SJSA1 (cell line): ENCODE measurements at regions not wholly inside any gene's neighbourhood (a gene's known extent, or its start where the extent isn't known, plus 50 kb on each side); places are given as distances from the start of the nearest gene placed in this dataset.

Experiments
- DNase-seq, 2 experiments: peaks; one replicate each; pipeline ENCODE4 v3.0.0-alpha.2; 2015 to 2020; ENCODE audit warnings: low spot score in 2 of 2, low read depth in 1 of 2
- H3K27ac ChIP-seq: fragments of 250-450 bp; sonication (Bioruptor Pico); 2 replicates; pipeline ENCODE4 v1.5.1; 2020; ENCODE audit warnings: mild to moderate bottlenecking, moderate library complexity
- H3K27me3 ChIP-seq: fragments of 250-450 bp; sonication (Bioruptor Pico); replicated peaks from 2 replicates; pipeline ENCODE4 v1.5.1; 2020; ENCODE audit warnings: mild to moderate bottlenecking, moderate library complexity
- H3K36me3 ChIP-seq: fragments of 250-450 bp; sonication (Bioruptor Pico); 2 replicates; pipeline ENCODE4 v1.5.1; 2020; ENCODE audit warnings: mild to moderate bottlenecking
- H3K4me1 ChIP-seq: fragments of 250-450 bp; sonication (Bioruptor Pico); replicated peaks from 2 replicates; pipeline ENCODE4 v1.6.1; 2021; ENCODE audit warnings: mild to moderate bottlenecking
- H3K4me3 ChIP-seq: fragments of 250-450 bp; sonication (Bioruptor Pico); 2 replicates; pipeline ENCODE4 v1.5.1; 2020; ENCODE audit warnings: mild to moderate bottlenecking
- H3K9me3 ChIP-seq: fragments of 250-450 bp; sonication (Bioruptor Pico); replicated peaks from 2 replicates; pipeline ENCODE4 v1.5.1; 2020; ENCODE audit warnings: mild to moderate bottlenecking

- H3K27ac ChIP-seq, result no peak overlapping the region
- H3K4me3 ChIP-seq, result no peak overlapping the region
- H3K36me3 ChIP-seq, result no peaks in the 10 kb centered on the region
- H3K27me3 ChIP-seq, result no peaks in the 10 kb centered on the region
- no peak for DNase-seq
- H3K9me3 ChIP-seq, result no peaks in the 10 kb centered on the region
- H3K4me1 ChIP-seq, result peaks cover 27% of the 10 kb centered on the region
These were observed 146.5 kb upstream of the ABCA1 start for GRCh38 chr9:105074491-105074890.

DNA sequence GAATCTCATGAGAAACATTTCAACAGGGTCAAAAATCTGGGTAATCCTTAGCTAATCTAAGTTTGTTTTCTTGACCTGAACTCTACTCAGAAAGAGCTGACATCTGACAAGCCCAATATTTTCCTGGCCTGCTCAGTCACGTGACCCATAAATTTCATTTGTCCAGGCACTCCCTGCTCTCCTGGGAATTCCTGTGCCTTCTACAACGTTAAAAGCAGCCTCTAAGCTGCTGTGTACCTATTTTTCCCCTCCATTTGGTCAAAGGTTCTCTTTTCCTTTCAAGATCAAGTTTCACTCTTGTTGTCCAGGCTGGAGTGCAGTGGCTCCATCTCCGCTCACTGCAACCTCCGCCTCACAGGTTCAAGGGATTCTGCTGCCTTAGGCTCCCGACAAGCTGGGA lies 148.8 kb upstream of the ABCA1 start:
- Histone ChIP-seq H3K4me3 (no peak overlapping the region), H3K36me3 (no peaks in the 10 kb centered on the region), H3K27ac (no peak overlapping the region), H3K27me3 (no peaks in the 10 kb centered on the region), H3K4me1 (peaks cover 5% of the 10 kb centered on the region), H3K9me3 (no peaks in the 10 kb centered on the region)
- DNase-seq, result no peak

DNA sequence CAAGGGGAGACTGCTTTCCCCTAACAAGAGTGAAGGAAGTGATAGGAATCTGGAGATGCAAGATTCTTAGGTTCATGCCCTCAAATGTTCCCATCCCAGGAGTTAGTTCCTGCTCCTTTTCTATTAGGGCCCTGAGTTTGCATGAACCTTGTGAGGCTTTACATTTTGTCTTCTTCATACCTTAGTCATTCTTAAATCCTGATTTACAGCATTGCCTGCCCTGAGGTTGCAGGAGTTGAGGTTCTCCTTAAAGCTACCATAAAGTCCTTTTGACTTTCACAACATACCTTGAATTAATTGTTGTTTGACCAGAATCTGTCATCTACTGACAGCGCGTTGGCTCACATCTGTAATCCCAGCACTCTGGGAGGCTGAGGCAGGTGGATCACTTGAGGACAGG lies 151.5 kb upstream of the ABCA1 start:
- no peaks in the 10 kb centered on the region for H3K36me3 ChIP-seq
- H3K4me1 ChIP-seq, result no peaks in the 10 kb centered on the region; the same call in 1 of the 2 replicates
- no peaks in the 10 kb centered on the region for H3K9me3 ChIP-seq
- H3K27ac ChIP-seq, result no peak overlapping the region
- H3K4me3 ChIP-seq, result no peak overlapping the region
- no peak for DNase-seq
- H3K27me3 ChIP-seq, result no peaks in the 10 kb centered on the region

GRCh38 chr9:105082843-105083242 lies 154.9 kb upstream of the ABCA1 start:
- H3K36me3 ChIP-seq, result no peaks in the 10 kb centered on the region
- H3K4me1 ChIP-seq, result no peaks in the 10 kb centered on the region; the same call in 1 of the 2 replicates
- DNase-seq, result no peak
- no peaks in the 10 kb centered on the region for H3K27me3 ChIP-seq
- no peak overlapping the region for H3K27ac ChIP-seq
- no peaks in the 10 kb centered on the region for H3K9me3 ChIP-seq
- no peak overlapping the region for H3K4me3 ChIP-seq

DNA sequence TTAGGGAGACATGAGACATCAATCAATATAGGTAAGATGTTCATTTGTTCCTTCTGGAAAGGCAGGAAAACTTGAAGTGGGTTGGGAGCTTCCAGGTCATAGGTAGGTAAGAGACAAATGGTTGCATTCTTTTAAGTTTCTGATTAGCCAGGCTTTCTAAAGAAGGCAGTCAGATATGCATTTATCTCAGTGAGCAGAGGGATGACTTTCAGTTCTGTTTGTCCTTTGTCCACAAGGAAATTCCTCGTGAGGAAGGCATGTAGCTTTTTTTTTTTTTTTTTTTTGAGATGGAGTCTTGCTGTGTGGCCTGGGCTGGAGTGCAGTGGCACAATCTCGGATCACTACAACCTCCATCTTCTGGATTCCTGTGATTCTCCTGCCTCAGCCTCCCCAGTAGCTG lies 155.3 kb upstream of the ABCA1 start:
- H3K9me3 ChIP-seq, result no peaks in the 10 kb centered on the region
- H3K4me1 ChIP-seq, result no peaks in the 10 kb centered on the region; the same call in 1 of the 2 replicates
- no peaks in the 10 kb centered on the region for H3K27me3 ChIP-seq
- no peak overlapping the region for H3K4me3 ChIP-seq
- H3K27ac ChIP-seq, result no peak overlapping the region
- no peak for DNase-seq
- no peaks in the 10 kb centered on the region for H3K36me3 ChIP-seq

DNA sequence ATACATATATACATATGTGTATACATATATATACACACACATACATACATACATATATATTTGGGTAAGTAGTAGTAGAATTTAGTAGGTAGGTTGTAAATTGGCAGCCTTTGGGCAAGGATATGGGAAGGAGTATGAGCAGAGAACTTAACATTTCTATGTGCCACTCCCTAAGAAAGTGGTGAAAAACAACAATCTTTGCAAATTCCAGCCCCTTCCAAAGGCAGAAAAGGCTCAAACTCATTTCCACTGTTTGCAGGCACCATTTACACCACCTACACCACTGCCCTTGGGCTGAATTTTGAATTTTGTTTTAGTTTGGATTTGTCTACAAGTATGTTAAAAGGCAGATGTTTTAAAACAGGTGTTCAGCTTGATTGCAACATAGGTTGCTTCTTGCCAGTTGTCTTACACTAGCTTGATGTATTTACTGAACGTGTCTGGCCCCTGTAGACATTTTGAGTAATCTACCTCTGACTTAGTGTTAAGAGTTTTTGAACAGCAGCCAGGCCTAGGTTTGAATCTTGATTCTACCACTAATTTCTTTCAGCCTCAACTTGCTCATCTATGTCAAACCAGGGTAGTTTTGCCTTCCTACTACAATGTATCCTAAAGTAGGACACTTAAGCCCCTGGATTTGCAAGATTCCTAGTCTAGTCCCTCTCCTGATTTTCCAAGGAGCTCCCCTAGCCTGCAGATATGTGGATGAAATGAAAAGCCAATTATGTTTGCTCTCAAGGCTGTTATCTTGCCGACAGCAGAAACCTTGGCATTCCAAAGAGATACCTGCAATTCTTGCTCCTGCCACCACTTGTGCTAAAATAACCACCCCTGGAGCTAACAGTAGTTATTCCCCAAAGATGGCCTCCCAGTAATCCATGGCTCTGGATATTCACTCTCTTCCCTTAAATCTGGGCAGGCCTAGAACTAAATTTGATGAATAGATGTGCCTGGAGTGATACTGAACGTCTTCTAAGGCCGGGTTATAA lies 156.2 kb upstream of the SLC44A1 start:
- H3K27me3 ChIP-seq, result no peaks in the 10 kb centered on the region
- H3K4me3 ChIP-seq, result no peak overlapping the region
- no peaks in the 10 kb centered on the region for H3K36me3 ChIP-seq
- H3K4me1 ChIP-seq, result no peaks in the 10 kb centered on the region; the same call in 1 of the 2 replicates
- DNase-seq, result no peak
- H3K9me3 ChIP-seq, result no peaks in the 10 kb centered on the region
- no peak overlapping the region for H3K27ac ChIP-seq

DNA sequence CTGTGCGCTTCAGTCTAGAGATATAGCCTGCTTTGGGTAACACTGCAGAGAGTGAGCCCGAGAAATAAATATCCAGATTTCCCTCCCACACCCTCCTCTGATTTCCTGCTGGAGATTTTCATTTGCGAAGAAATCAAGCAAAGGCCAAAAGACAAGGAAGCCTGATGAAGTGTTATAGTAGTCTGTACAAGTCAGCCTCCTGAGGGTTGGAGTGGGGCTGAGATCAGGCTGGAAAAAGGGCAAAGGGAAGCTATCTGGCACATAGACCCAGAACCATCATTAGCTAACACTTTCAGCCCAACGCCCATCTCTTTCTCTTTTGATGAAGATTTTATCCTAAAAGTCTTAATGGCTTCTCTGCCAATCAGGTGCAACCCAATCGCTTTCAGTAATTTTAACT lies 154.6 kb upstream of the SLC44A1 start:
- no peak for DNase-seq
- no peaks in the 10 kb centered on the region for H3K36me3 ChIP-seq
- no peaks in the 10 kb centered on the region for H3K9me3 ChIP-seq
- no peaks in the 10 kb centered on the region for H3K4me1 ChIP-seq
- H3K27ac ChIP-seq, result no peak overlapping the region
- no peaks in the 10 kb centered on the region for H3K27me3 ChIP-seq
- no peak overlapping the region for H3K4me3 ChIP-seq

- Histone ChIP-seq H3K27me3 (no peaks in the 10 kb centered on the region), H3K36me3 (no peaks in the 10 kb centered on the region), H3K4me1 (no peaks in the 10 kb centered on the region), H3K27ac (no peak overlapping the region), H3K9me3 (no peaks in the 10 kb centered on the region), H3K4me3 (no peak overlapping the region)
- no peak for DNase-seq
These were observed 153.3 kb upstream of the SLC44A1 start for GRCh38 chr9:105091004-105091640.

DNA sequence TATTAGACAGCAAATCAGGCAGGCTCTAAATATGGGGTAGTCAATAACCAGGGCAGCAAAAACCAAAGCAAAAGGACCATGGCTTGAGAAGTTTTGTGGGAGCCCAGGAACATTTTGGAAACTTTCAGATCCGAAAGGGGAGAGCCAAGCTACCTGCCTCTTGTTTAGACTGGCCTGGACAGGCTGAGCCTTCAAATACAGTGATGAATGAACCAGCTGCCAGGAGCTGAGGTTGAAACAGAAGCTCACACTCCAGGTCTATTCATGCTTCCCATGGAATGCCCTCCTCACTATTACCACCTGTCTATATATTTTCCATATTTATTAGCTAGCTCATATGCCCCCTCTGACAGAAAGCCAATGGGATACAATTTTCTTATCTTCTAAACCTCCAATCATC lies 150.8 kb upstream of the SLC44A1 start:
- H3K4me1 ChIP-seq, result no peaks in the 10 kb centered on the region

GRCh38 chr9:105098370-105098769 lies 146.1 kb upstream of the SLC44A1 start:
- DNase-seq, result no peak
- Histone ChIP-seq H3K4me1 (no peaks in the 10 kb centered on the region; the same call in 1 of the 2 replicates), H3K4me3 (no peak overlapping the region), H3K27me3 (no peaks in the 10 kb centered on the region), H3K27ac (no peak overlapping the region), H3K9me3 (no peaks in the 10 kb centered on the region), H3K36me3 (no peaks in the 10 kb centered on the region)

More for the DNA sequence above, 150.8 kb upstream of the SLC44A1 start:
- Histone ChIP-seq H3K36me3 (no peaks in the 10 kb centered on the region), H3K4me3 (no peak overlapping the region), H3K9me3 (no peaks in the 10 kb centered on the region), H3K27me3 (no peaks in the 10 kb centered on the region), H3K27ac (no peak overlapping the region)
- no peak for DNase-seq

GRCh38 chr9:105103776-105104175 lies 140.7 kb upstream of the SLC44A1 start:
- Histone ChIP-seq H3K36me3 (no peaks in the 10 kb centered on the region), H3K4me3 (no peak overlapping the region), H3K27me3 (no peaks in the 10 kb centered on the region), H3K4me1 (peaks cover 8% of the 10 kb centered on the region), H3K9me3 (no peaks in the 10 kb centered on the region; the same call in 1 of the 2 replicates), H3K27ac (no peak overlapping the region)
- no peak for DNase-seq

GRCh38 chr9:105114318-105114717 lies 130.1 kb upstream of the SLC44A1 start:
- Histone ChIP-seq H3K4me3 (no peak overlapping the region), H3K27ac (no peak overlapping the region), H3K36me3 (no peaks in the 10 kb centered on the region)

GRCh38 chr9:105114964-105115728 lies 129.3 kb upstream of the SLC44A1 start:
- no peak for DNase-seq
- Histone ChIP-seq H3K4me3 (no peak overlapping the region), H3K27ac (no peak overlapping the region), H3K9me3 (no peaks in the 10 kb centered on the region), H3K27me3 (no peaks in the 10 kb centered on the region), H3K4me1 (peaks cover 14% of the 10 kb centered on the region), H3K36me3 (no peaks in the 10 kb centered on the region)

More at GRCh38 chr9:105114318-105114717, 130.1 kb upstream of the SLC44A1 start:
- DNase-seq, result no peak
- no peaks in the 10 kb centered on the region for H3K27me3 ChIP-seq
- no peaks in the 10 kb centered on the region for H3K9me3 ChIP-seq
- H3K4me1 ChIP-seq, result peaks cover 14% of the 10 kb centered on the region
